ENCODE measurements at regions not wholly inside any gene's neighbourhood (a gene's known extent, or its start where the extent isn't known, plus 50 kb on each side); places are given as distances from the start of the nearest gene placed in this dataset.

- no peaks in the 10 kb centered on the region for H3K4me1 ChIP-seq (ENCODE audit: insufficient read depth, low read length, poor library complexity, severe bottlenecking)
- ChIA-PET CTCF (ENCODE audit: unreplicated experiment) (no interaction called here), POLR2A (no interaction called here)
- H3K79me2 ChIP-seq (ENCODE audit: insufficient read depth, low read depth, low read length): no peaks in the 10 kb centered on the region
- H3K9me3 ChIP-seq (ENCODE audit: low read length): no peaks in the 10 kb centered on the region
- no peaks in the 10 kb centered on the region for H3K9me2 ChIP-seq (ENCODE audit: insufficient read depth, low read length)
- no peaks in the 10 kb centered on the region for H4K20me1 ChIP-seq (ENCODE audit: insufficient read depth, low read length)
- H3K4me3 ChIP-seq (ENCODE audit: low read depth, low read length, poor library complexity, severe bottlenecking): no peak overlapping the region
- no peak overlapping the region for H3K27ac ChIP-seq (ENCODE audit: low read depth, low read length, poor library complexity, severe bottlenecking)
- TF ChIP-seq CTCF (conservative IDR thresholded peaks at IDR 0.05; ENCODE audit: low read length) (no peak), EZH2phosphoT487 (IDR thresholded peaks at IDR 0.05; ENCODE audit: borderline replicate concordance, low read depth, low read length) (no peak)
- no peak overlapping the region for H2AFZ ChIP-seq (ENCODE audit: low read length)
- H3K4me2 ChIP-seq (ENCODE audit: low read length): no peak overlapping the region
- BruUV-seq (replicated peaks): no TSS peak
- intact Hi-C loops (cut with micrococcal nuclease; ENCODE audit: unreplicated experiment): no loop called here
- DNase-seq (ENCODE audit: low spot score): no peak
- H3K36me3 ChIP-seq (ENCODE audit: insufficient read depth, low read length): no peaks in the 10 kb centered on the region
These were observed 154.5 kb downstream of the OTOR start for GRCh38 chr20:16902662-16903061.

- H3K4me1 ChIP-seq (ENCODE audit: insufficient read depth, low read length, poor library complexity, severe bottlenecking): no peaks in the 10 kb centered on the region
- ChIA-PET CTCF (ENCODE audit: unreplicated experiment) (no interaction called here), POLR2A (no interaction called here)
- intact Hi-C loops (cut with micrococcal nuclease; ENCODE audit: unreplicated experiment): no loop called here
- no peaks in the 10 kb centered on the region for H4K20me1 ChIP-seq (ENCODE audit: insufficient read depth, low read length)
- H3K27ac ChIP-seq (ENCODE audit: low read depth, low read length, poor library complexity, severe bottlenecking): no peak overlapping the region
- TF ChIP-seq EZH2phosphoT487 (IDR thresholded peaks at IDR 0.05; ENCODE audit: borderline replicate concordance, low read depth, low read length) (no peak), CTCF (conservative IDR thresholded peaks at IDR 0.05; ENCODE audit: low read length) (0 out of 2 replicates have a peak, but pooled peaks have one; percentile 31)
- H3K9me2 ChIP-seq (ENCODE audit: insufficient read depth, low read length): no peaks in the 10 kb centered on the region
- H2AFZ ChIP-seq (ENCODE audit: low read length): no peak overlapping the region
- no peaks in the 10 kb centered on the region for H3K9me3 ChIP-seq (ENCODE audit: low read length)
- H3K79me2 ChIP-seq (ENCODE audit: insufficient read depth, low read depth, low read length): no peaks in the 10 kb centered on the region
- DNase-seq (ENCODE audit: low spot score): no peak
- H3K4me3 ChIP-seq (ENCODE audit: low read depth, low read length, poor library complexity, severe bottlenecking): no peak overlapping the region
- no peaks in the 10 kb centered on the region for H3K36me3 ChIP-seq (ENCODE audit: insufficient read depth, low read length)
- BruUV-seq (replicated peaks): no TSS peak
- no peak overlapping the region for H3K4me2 ChIP-seq (ENCODE audit: low read length)
These were observed 156.6 kb downstream of the OTOR start for GRCh38 chr20:16904751-16905150.

GRCh38 chr20:16914277-16914676 is 166.1 kb downstream of the OTOR start:
- H3K79me2 ChIP-seq (ENCODE audit: insufficient read depth, low read depth, low read length): no peaks in the 10 kb centered on the region
- DNase-seq (ENCODE audit: low spot score): no peak
- H3K4me3 ChIP-seq (ENCODE audit: low read depth, low read length, poor library complexity, severe bottlenecking): no peak overlapping the region
- H3K9me3 ChIP-seq (ENCODE audit: low read length): no peaks in the 10 kb centered on the region
- H4K20me1 ChIP-seq (ENCODE audit: insufficient read depth, low read length): no peaks in the 10 kb centered on the region
- ChIA-PET POLR2A (no interaction called here), CTCF (ENCODE audit: unreplicated experiment) (no interaction called here)
- no peak overlapping the region for H2AFZ ChIP-seq (ENCODE audit: low read length)
- intact Hi-C loops (cut with micrococcal nuclease; ENCODE audit: unreplicated experiment): no loop called here
- H3K27ac ChIP-seq (ENCODE audit: low read depth, low read length, poor library complexity, severe bottlenecking): no peak overlapping the region
- BruUV-seq (replicated peaks): no TSS peak
- H3K4me2 ChIP-seq (ENCODE audit: low read length): no peak overlapping the region
- H3K9me2 ChIP-seq (ENCODE audit: insufficient read depth, low read length): no peaks in the 10 kb centered on the region
- TF ChIP-seq CTCF (conservative IDR thresholded peaks at IDR 0.05; ENCODE audit: low read length): no peak
- no peak for TF ChIP-seq EZH2phosphoT487 (IDR thresholded peaks at IDR 0.05; ENCODE audit: borderline replicate concordance, low read depth, low read length)
- H3K4me1 ChIP-seq (ENCODE audit: insufficient read depth, low read length, poor library complexity, severe bottlenecking): no peaks in the 10 kb centered on the region
- H3K36me3 ChIP-seq (ENCODE audit: insufficient read depth, low read length): no peaks in the 10 kb centered on the region

All from OCI-LY7 (cell line).